ENCODE measurements at regions not wholly inside any gene's neighbourhood (a gene's known extent, or its start where the extent isn't known, plus 50 kb on each side); places are given as distances from the start of the nearest gene placed in this dataset.
"Not testable (repeated sequence)": the region's sequence is repeated elsewhere in the genome, so short reads cannot be mapped to it uniquely, and the experiment has no call there.

- peak; percentile 4 for DNase-seq
Measured at GRCh38 chr6:114747995-114748625, 405.3 kb upstream of the HS3ST5 start.

DNA sequence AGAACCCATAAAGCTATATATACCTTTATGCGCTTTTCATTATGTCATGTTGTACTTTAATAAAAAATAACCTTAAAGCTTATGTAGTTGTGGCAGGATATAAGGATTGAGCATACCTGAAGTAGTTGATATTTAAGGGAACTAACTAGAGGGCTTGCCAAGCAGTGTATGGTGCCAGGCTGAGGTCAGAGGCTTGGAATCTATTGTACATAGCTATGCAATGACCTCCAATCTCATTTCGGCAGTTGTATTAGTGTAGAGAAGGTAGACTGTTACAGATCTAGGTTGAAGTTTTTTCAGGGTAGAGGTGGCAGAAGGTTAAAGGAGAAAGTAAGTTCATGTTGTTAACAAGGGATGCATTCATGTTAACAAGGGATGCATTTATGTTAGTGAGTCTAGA is 397.7 kb upstream of the HS3ST5 start:
- DNase-seq, result no peak

GRCh38 chr6:114739656-114740055 is 396.8 kb upstream of the HS3ST5 start:
- no peak for DNase-seq

DNA sequence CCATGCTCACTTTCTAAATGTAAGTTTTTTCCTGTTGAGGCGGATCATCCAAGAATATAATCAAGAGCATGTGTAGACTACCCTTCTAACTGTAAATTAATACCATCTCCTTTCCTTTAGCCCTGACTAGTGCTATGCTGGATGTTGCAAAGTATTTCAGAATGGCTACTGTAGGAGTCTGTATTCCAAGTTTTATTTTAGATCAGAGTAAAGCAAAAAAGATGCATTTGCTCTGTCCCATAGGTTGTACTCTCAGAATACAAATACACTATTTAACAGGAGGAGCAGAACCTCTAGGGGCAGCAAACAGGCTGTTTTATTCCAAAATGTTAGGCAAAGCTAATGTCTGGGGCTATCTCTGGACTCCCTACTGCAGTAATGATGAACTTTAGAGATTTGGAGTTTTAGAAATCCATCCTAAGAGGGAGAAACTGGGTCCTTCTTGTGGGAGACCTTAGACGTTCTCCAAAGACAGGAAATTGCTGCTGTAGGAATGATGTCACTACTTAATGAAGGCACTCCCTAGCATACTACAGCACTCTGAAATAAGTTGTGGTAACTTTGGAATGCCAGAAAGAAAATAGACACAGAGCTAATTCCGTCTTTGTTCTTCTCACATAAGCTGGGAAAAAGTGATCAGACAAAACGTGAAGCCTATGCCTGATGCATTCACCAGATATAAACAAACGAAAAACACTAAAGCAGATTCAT is 392.4 kb upstream of the HS3ST5 start:
- no peak for DNase-seq

DNA sequence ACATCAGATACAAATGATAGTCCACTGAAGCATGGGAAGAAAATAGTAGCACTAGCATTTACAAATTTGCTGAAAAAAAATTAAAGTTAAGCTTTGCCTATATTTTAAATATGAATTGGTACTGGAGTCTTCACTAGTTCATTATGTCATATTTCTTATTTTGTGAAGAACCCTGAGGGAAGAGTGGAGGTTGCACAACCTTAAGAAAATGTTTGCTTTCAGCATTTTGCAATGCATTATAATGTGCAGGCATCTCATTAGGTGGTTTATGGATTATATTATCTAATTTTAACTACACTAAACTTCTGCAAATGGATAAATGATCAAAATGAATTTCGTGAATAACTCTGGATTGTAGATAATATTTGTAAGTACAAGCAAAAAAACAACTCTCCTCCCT is 390.8 kb upstream of the HS3ST5 start:
- DNase-seq, result no peak

GRCh38 chr6:114718716-114719270 is 376.0 kb upstream of the HS3ST5 start:
- DNase-seq, result no peak

DNA sequence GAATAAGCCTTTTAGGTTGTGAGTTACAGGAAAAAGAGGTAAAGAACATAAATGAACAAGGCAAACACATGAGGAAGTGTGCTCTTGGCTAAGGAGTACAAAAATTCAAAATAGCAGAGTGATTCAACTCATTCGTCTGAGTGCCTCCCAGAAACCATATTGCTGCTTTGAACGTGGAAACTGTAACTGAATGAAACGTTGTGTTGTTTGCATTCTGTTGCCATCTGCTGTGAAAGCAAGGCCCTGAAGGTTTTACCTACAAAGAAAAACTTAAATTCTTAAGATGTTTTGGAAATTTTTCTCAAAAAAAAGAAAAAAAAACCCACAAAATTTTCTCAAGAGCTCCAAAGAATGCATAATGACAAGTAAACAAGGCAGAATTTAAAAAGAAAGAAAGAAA is 375.4 kb upstream of the HS3ST5 start:
- DNase-seq, result no peak

GRCh38 chr6:114714836-114715507 is 372.1 kb upstream of the HS3ST5 start:
- DNase-seq, result no peak

GRCh38 chr6:114713690-114714089 is 370.9 kb upstream of the HS3ST5 start:
- no peak for DNase-seq

DNA sequence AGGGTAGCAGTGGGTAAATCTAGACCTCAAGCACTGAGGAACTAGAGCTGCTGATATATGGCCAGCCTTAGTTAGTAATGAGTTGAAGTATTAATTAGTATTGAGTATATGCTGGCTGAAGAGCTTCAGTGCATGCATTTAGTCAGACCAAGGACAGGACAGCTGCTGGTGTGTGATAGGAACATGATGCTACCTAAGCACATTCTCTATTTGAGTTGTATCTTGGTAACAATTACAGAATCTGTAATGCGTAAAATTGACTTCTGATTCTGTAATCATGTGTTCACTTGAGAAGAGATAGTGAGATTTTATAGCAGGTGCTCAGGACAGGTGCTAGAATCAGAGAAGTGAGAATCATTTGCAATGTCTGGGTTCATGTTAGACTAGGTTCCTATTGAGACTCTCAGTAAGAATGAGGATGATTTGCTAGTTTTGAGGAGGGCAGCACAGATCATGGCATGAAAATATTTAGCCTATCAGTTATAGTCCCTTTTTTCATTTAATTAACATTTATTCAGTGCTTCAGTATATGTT is 369.4 kb upstream of the HS3ST5 start:
- no peak for DNase-seq

- no peak for DNase-seq
Measured at GRCh38 chr6:114707081-114707620, 364.3 kb upstream of the HS3ST5 start.

DNA sequence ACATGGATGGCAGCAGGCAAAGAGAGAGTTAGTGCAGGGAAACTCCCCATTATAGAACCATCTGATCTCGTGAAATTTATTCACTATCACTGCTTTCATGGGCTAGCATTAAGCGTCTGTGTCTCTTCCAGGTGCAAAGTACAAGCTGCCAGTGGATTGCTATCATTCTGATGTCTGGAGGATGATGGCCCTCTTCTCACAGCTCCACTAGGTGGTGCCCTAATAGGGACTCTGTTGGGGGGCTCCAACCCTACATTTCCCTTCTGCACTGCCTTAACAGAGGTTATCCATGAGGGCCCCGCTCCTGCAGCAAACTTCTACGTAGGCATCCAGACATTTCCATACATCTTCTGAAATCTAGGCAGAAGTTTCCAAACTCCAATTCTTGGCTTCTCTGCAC is 347.8 kb upstream of the HS3ST5 start:
- no peak for DNase-seq

GRCh38 chr6:114659513-114659912 is 316.7 kb upstream of the HS3ST5 start:
- no peak for DNase-seq

DNA sequence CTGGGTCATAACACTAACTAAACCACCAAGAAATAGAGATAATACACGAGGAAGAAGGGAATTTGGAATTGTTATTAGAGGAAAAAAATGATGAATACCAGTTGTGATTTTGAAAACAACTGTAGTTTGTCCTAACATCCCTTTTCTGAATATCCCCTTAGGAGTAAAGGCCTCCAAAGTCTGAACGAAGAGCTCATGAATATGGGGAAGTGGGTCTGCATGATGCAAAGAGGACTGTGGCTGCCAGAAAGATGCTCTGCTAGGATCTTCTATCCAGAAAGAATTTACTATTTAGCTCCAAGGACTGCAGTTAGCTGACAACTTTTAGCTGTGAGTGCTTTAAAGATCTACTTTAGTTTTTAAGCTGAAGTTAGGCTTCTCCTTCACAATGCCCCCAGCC is 308.8 kb upstream of the HS3ST5 start:
- no peak for DNase-seq

DNA sequence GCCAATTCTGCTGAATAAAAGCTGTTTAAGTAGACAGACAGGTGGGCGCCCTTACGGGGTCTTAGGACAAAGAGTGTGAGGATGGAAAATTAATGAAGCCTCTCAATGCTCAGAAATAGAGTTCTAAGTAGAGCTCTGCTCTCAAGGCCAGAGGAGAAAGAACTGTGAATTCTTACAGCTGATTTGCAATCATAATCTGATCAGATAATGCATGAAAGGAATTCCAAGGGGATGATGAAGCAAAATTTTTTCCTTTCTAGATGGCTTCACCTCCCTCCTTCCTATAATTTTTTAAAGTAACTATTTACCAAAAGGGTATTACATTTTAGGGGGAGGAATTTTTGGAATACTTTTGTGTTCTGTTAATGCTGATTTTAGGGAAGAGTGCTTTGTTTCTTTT is 308.1 kb upstream of the HS3ST5 start:
- no peak for DNase-seq

- no peak for DNase-seq
Measured at GRCh38 chr6:114649298-114649697, 306.5 kb upstream of the HS3ST5 start.

DNA sequence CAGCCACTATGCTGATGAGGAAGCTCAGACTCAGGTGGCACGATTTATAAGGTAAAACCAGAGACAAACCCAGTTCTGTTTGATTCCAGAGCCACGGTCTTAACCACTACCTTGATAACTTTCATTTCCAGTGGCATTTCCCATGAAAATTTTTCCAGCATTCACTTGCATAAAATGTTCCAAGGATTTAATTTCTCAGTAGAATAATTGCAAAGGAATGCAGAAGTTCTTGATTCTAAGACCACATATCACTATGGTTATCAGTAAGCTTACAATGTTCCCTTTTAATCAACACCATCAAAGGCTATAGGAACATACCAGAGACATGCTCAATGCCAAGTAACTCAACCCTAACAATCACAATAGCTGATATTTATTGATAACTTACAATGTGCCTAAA is 306.0 kb upstream of the HS3ST5 start:
- DNase-seq, result no peak

GRCh38 chr6:114638341-114638740 is 295.5 kb upstream of the HS3ST5 start:
- no peak for DNase-seq

DNA sequence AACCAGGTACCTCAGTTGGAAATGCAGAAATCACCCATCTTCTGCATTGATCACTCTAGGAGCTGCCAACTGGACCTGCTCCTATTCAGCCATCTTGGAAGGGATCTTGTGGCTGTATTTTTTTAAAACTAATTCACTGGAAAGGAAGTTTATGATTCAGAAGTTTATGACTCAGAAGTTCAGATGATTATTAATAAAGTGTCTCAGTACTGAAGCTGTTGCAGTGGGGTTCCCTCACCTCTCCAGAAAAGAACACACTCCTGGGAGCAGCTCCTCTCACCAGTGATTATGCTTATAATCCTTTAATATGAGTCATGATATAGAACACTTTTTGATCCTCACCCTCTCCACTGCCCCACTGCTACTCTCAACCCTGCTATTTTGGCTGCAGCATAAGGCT is 291.2 kb upstream of the HS3ST5 start:
- no peak for DNase-seq

DNA sequence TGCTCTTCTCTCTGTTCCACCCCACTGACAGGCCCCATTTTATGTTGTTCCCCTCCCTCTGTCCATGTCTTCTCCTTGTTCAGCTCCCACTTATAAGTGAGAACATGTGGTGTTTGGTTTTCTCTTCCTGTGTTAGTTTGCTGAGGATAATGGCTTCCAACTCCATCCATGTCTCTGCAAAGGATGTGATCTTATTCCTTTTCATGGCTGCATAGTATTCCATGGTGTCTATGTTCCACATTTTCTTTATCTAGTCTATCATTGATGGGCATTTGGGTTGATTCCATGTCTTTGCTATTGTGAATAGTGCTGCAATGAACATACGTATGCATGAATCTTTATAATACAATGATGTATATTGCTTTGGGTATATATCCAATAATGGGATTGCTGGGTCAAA is 283.4 kb upstream of the HS3ST5 start:
- DNase-seq, result not testable (repeated sequence)

- DNase-seq, result no peak
Measured at GRCh38 chr6:114619621-114620200, 276.9 kb upstream of the HS3ST5 start.

DNA sequence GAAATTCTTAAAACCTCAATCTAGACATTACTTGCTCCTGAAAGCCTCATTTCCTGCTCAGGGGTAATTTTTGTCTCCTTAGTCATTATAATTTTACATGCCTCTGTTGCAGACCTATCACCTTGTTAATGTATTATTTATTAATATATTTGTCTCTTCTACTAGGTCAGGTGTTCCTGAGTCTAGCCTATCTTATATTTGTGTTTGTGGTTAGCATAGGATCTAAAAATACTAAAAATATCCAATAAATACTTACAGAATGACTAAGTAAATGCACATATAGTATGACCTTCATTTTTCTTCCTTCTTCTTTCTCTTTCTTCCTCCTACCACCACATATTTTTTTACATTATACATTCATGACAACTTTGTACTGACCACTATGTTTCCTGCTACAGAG is 268.9 kb upstream of the HS3ST5 start:
- no peak for DNase-seq

DNA sequence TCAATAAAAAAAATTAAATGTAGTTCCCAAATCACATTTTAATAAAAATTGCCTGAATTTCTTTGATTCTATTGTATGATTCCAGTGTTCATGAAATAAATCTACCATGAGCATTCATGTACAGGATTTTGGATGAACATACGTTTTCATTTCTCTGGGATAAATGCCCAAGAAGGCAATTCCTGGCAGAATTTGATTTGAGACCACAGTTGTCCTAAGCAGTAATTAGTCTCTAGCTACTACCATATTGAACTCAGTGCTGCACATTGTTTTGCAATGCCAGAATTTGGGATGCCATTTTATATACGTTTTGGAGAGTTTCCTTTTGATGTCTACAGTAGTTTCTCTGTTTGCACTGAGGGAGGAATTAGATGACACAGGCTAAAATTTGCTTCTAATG is 265.3 kb upstream of the HS3ST5 start:
- DNase-seq, result no peak

All from stimulated activated CD4-positive, alpha-beta T cell treated with anti-CD3 and anti-CD28 coated beads, Interleukin-4, amount 100 ng/mL, for 1 hour (primary cell).